B cell (primary cell): ENCODE measurements at regions not wholly inside any gene's neighbourhood (a gene's known extent, or its start where the extent isn't known, plus 50 kb on each side); places are given as distances from the start of the nearest gene placed in this dataset.

Experiments
- ATAC-seq: fragments of 200-7000 bp; cut with Tn5 transposase; one replicate; pipeline ENCODE4 v1.10.0; 2021; ENCODE audit warnings: low read depth, mild to moderate bottlenecking, moderate number of reproducible peaks, moderate library complexity
- CTCF ChIA-PET: fragments of 350-600 bp; sonication (Branson Sonifier 250); formaldehyde crosslinking; loops from one replicate; lab custom pipeline; 2021; ENCODE audit warnings: antibody characterized with exemption, inconsistent platforms; lab: Charles Lee
- POLR2A ChIA-PET: fragments of 350-600 bp; sonication (Branson Sonifier 250); formaldehyde crosslinking; loops from one replicate; lab custom pipeline; 2021; ENCODE audit warnings: antibody characterized with exemption; lab: Charles Lee
- DNase-seq: peaks from one replicate; pipeline ENCODE4 v3.0.0; 2013
- H2AFZ ChIP-seq: 2 replicates; pipeline ENCODE4 v1.6.1; 2012; ENCODE audit warnings: mild to moderate bottlenecking, low read depth, low read length; ENCODE audit not compliant: insufficient read depth, poor library complexity, severe bottlenecking
- H3K27ac ChIP-seq, 2 donors: 1 replicate in 1 of 2; 2 replicates in 1 of 2; pipeline ENCODE4 v1.5.1; 2012 to 2013; ENCODE audit warnings: low read length in 2 of 2, mild to moderate bottlenecking in 2 of 2, moderate library complexity in 1 of 2
- H3K27me3 ChIP-seq, 4 experiments: fragments of 200-600 bp in 1 of 4; sonication (generic) in 1 of 4; replicated peaks in 1 of 4; 1 replicate in 2 of 4; 2 replicates in 2 of 4; pipeline versions ENCODE4 v1.6.1 to v1.7.0; 2013 to 2016; ENCODE audit warnings: low read length in 3 of 4, mild to moderate bottlenecking in 2 of 4, mixed read lengths in 1 of 4, moderate library complexity in 1 of 4; ENCODE audit not compliant: insufficient read depth in 4 of 4, control insufficient read depth in 3 of 4; ENCODE audit errors: control extremely low read depth in 1 of 4
- H3K36me3 ChIP-seq, 2 experiments: replicated peaks in 1 of 2; 1 replicate in 1 of 2; 2 replicates in 1 of 2; pipeline versions ENCODE4 v1.6.1 to v1.7.1; 2013; ENCODE audit warnings: low read length in 1 of 2; ENCODE audit not compliant: insufficient read depth in 2 of 2, control insufficient read depth in 1 of 2; ENCODE audit errors: control extremely low read depth in 1 of 2, extremely low read depth in 1 of 2
- H3K4me1 ChIP-seq, 2 donors: fragments of 200-600 bp in 1 of 2; sonication (generic) in 1 of 2; 1 replicate in 1 of 2; 2 replicates in 1 of 2; pipeline versions ENCODE4 v1.5.1 to v1.6.1; 2013 to 2017; ENCODE audit warnings: low read length in 2 of 2; ENCODE audit not compliant: control insufficient read depth in 2 of 2, insufficient read depth in 2 of 2
- H3K4me2 ChIP-seq: replicated peaks from 2 replicates; pipeline ENCODE3; 2012; ENCODE audit warnings: mild to moderate bottlenecking, low read depth, low read length; ENCODE audit not compliant: poor library complexity, severe bottlenecking
- H3K4me3 ChIP-seq, 5 experiments: fragments of 200-600 bp in 1 of 5; sonication (generic) in 1 of 5; 1 replicate in 3 of 5; 2 replicates in 2 of 5; pipeline versions ENCODE4 v1.5.1 to v1.7.0; 2011 to 2016; ENCODE audit warnings: low read length in 4 of 5, mild to moderate bottlenecking in 4 of 5, low read depth in 2 of 5, control low read depth in 1 of 5, moderate library complexity in 1 of 5; ENCODE audit not compliant: insufficient read depth in 1 of 5; ENCODE audit errors: control extremely low read depth in 1 of 5, extremely low read depth in 1 of 5
- H3K79me2 ChIP-seq: fragments of 200-600 bp; sonication (generic); one replicate; pipeline ENCODE4 v1.6.0; 2016; ENCODE audit warnings: low read length; ENCODE audit not compliant: control insufficient read depth, insufficient read depth
- H3K9ac ChIP-seq: fragments of 200-600 bp; sonication (generic); 2 replicates; pipeline ENCODE4 v1.6.1; 2017; ENCODE audit warnings: mild to moderate bottlenecking, low read length, moderate library complexity
- H3K9me3 ChIP-seq, 3 donors: one replicate each; pipeline versions ENCODE4 v1.6.1 to v1.7.1; 2013; ENCODE audit warnings: low read length in 2 of 3; ENCODE audit not compliant: control insufficient read depth in 2 of 3, insufficient read depth in 1 of 3; ENCODE audit errors: control extremely low read depth in 1 of 3
- H4K20me1 ChIP-seq: 2 replicates; pipeline ENCODE4 v1.6.0; 2012; ENCODE audit warnings: mild to moderate bottlenecking, low read length; ENCODE audit not compliant: insufficient read depth, control insufficient read depth, poor library complexity, severe bottlenecking
- H3K27ac Mint-ChIP-seq: one replicate; pipeline ENCODE4 v1.8.0; 2021; ENCODE audit warnings: mixed read lengths
- H3K27me3 Mint-ChIP-seq: one replicate; pipeline ENCODE4 v1.8.0; 2021; ENCODE audit warnings: mixed read lengths
- H3K4me1 Mint-ChIP-seq: one replicate; pipeline ENCODE4 v1.8.0; 2021; ENCODE audit warnings: mixed read lengths
- H3K4me3 Mint-ChIP-seq: one replicate; pipeline ENCODE4 v1.8.0; 2021; ENCODE audit warnings: mixed read lengths
- H3K9me3 Mint-ChIP-seq: one replicate; pipeline ENCODE4 v1.8.0; 2022; ENCODE audit warnings: mixed read lengths; ENCODE audit not compliant: insufficient read depth
- EZH2 ChIP-seq: IDR thresholded peaks from 2 replicates; pipeline ENCODE4 v1.6.1; 2012; ENCODE audit warnings: borderline replicate concordance, low read depth, mild to moderate bottlenecking, moderate library complexity, low read length; ENCODE audit not compliant: insufficient read depth, poor library complexity, severe bottlenecking
- WGBS: methylation state at CpG from one replicate; pipeline ENCODE4 v1.1.5; 2013; ENCODE audit warnings: missing lambda C conversion rate; ENCODE audit not compliant: insufficient coverage; 5-methylcytosine and 5-hydroxymethylcytosine counted together
- intact Hi-C: fragments of 100-400 bp; cut with micrococcal nuclease; formaldehyde crosslinking; loops from one replicate; pipeline ENCODE4 v1.10.0; 2022
- TF ChIP-seq, protein P1 (sequence below): fragments of 200-600 bp; IDR thresholded peaks from one replicate; pipeline ENCODE4 v1.8.0; 2022; ENCODE audit warnings: antibody characterized with exemption, mild to moderate bottlenecking

DNA sequence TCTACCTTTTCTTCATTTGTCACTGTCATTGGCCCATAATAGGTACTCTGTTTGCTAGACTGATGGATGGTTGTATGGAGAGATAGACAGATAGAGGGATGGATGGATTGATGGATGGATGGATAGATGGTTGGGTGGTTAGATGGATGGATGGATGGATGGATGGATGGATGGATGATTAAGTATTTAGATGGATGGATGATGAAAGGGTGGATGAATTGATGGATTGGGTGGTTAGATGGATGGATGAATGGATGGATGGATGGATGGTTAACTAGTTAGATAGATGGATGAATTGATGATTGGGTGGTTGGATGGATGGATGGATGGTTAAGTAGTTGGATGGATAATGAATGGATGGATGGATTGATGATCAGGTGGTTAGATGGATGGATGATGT, 334.7 kb upstream of the AUTS2 start:
- H3K27ac ChIP-seq = no peak overlapping the region
- peaks cover 0 to 7% (median 0%) of the 10 kb centered on the region in 3 donors for H3K9me3 ChIP-seq

DNA sequence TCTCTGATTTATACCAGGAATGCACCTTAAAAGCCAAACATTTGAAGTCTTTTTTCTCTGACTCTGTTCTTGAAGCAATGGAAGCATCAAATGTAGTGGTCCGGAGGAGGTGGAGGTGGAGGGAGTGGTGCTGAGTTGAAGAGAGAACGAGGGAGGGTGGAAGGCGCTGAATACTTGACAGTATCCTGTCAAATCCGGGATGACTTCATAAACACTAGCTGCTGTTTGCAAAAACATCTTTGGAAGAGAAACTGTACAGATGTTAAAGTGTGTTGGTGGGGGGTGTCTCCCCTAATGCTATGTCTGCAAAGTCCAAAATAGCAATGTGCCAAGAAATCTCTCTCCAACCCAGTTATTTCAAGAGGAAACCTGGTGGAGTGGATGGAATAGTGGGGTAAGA, 328.5 kb upstream of the AUTS2 start:
- H4K20me1 ChIP-seq = no peaks in the 10 kb centered on the region
- H3K27me3 ChIP-seq = no peaks in the 10 kb centered on the region
- ATAC-seq = no peak
- H3K79me2 ChIP-seq = no peaks in the 10 kb centered on the region
- ChIA-PET CTCF (no interaction called here), POLR2A (no interaction called here)
- intact Hi-C loops = no loop called here
- no peak overlapping the region for H3K4me3 ChIP-seq
- Mint-ChIP-seq H3K4me1 (no peaks in the 10 kb centered on the region), H3K27ac (no peak overlapping the region), H3K4me3 (no peak overlapping the region), H3K9me3 (no peaks in the 10 kb centered on the region), H3K27me3 (no peaks in the 10 kb centered on the region)
- H3K4me2 ChIP-seq = no peak overlapping the region
- no peak overlapping the region for H2AFZ ChIP-seq
- DNase-seq = no peak
- H3K9ac ChIP-seq = no peak overlapping the region
- 83% methylated on average over 2 of the region's 4 CpGs for WGBS
- TF ChIP-seq, protein P1, sequence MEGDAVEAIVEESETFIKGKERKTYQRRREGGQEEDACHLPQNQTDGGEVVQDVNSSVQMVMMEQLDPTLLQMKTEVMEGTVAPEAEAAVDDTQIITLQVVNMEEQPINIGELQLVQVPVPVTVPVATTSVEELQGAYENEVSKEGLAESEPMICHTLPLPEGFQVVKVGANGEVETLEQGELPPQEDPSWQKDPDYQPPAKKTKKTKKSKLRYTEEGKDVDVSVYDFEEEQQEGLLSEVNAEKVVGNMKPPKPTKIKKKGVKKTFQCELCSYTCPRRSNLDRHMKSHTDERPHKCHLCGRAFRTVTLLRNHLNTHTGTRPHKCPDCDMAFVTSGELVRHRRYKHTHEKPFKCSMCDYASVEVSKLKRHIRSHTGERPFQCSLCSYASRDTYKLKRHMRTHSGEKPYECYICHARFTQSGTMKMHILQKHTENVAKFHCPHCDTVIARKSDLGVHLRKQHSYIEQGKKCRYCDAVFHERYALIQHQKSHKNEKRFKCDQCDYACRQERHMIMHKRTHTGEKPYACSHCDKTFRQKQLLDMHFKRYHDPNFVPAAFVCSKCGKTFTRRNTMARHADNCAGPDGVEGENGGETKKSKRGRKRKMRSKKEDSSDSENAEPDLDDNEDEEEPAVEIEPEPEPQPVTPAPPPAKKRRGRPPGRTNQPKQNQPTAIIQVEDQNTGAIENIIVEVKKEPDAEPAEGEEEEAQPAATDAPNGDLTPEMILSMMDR = no peak
- no peak for TF ChIP-seq EZH2
- no peaks in the 10 kb centered on the region for H3K4me1 ChIP-seq
- H3K9me3 ChIP-seq = no peaks in the 10 kb centered on the region
- no peaks in the 10 kb centered on the region for H3K36me3 ChIP-seq
- H3K27ac ChIP-seq = no peak overlapping the region

More for the DNA sequence above, 334.7 kb upstream of the AUTS2 start:
- Mint-ChIP-seq H3K4me1 (no peaks in the 10 kb centered on the region), H3K4me3 (no peak overlapping the region), H3K27me3 (no peaks in the 10 kb centered on the region), H3K9me3 (no peaks in the 10 kb centered on the region), H3K27ac (no peak overlapping the region)
- H3K27me3 ChIP-seq = no peaks in the 10 kb centered on the region
- no peak overlapping the region for H2AFZ ChIP-seq
- H3K9ac ChIP-seq = no peak overlapping the region
- ChIA-PET POLR2A (no interaction called here), CTCF (no interaction called here)
- intact Hi-C loops = no loop called here
- DNase-seq (no peak), ATAC-seq (no peak)
- no peak for TF ChIP-seq EZH2
- TF ChIP-seq, protein P1 = no peak
- no peak overlapping the region for H3K4me2 ChIP-seq
- H3K79me2 ChIP-seq = no peaks in the 10 kb centered on the region
- H3K36me3 ChIP-seq = no peaks in the 10 kb centered on the region
- H3K4me1 ChIP-seq = peaks cover 0 to 13% of the 10 kb centered on the region in 2 donors
- H4K20me1 ChIP-seq = no peaks in the 10 kb centered on the region
- no peak overlapping the region for H3K4me3 ChIP-seq
